Ovary (tissue), 3 donors: ENCODE measurements at regions not wholly inside any gene's neighbourhood (a gene's known extent, or its start where the extent isn't known, plus 50 kb on each side); places are given as distances from the start of the nearest gene placed in this dataset.

Source experiments
- EP300 ChIP-seq: sonication (generic); formaldehyde crosslinking; IDR thresholded peaks from one replicate; pipeline ENCODE4 v1.6.1; 2017; ENCODE audit warnings: antibody characterized with exemption
- POLR2A ChIP-seq: fragments of 450-650 bp; IDR thresholded peaks from one replicate; pipeline ENCODE4 v1.6.1; 2017; ENCODE audit warnings: antibody characterized with exemption, mild to moderate bottlenecking, moderate library complexity
- TF ChIP-seq, protein P1 (sequence below), 3 donors: fragments of 450-650 bp in 2 of 3; fragments of 200-600 bp in 1 of 3; IDR thresholded peaks; one replicate each; pipeline versions ENCODE4 v1.5.1 to v1.8.0; 2016 to 2022; ENCODE audit warnings: antibody characterized with exemption in 3 of 3, mild to moderate bottlenecking in 1 of 3
- donor health status: DM: no; HTN: no; CAD: no.

DNA sequence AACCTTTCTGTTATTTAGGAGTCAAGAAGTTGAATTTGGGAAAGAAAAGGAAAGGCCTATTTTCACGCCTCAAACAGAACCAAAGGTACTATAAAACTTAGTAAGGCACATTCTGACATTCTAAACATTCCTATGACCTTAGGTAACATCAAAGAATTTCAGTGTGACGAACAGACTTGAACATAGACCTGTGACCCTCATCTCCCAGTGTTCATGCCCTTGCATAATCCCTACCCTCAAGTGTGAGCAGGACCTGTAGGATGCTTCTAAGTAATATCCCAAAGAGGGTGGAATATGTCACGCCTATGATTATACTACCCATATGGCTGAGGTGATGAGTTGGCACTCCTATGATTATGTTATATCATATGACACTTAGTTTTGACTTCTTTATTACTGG lies 540.9 kb downstream of the KIF4B start:
- TF ChIP-seq, protein P1, sequence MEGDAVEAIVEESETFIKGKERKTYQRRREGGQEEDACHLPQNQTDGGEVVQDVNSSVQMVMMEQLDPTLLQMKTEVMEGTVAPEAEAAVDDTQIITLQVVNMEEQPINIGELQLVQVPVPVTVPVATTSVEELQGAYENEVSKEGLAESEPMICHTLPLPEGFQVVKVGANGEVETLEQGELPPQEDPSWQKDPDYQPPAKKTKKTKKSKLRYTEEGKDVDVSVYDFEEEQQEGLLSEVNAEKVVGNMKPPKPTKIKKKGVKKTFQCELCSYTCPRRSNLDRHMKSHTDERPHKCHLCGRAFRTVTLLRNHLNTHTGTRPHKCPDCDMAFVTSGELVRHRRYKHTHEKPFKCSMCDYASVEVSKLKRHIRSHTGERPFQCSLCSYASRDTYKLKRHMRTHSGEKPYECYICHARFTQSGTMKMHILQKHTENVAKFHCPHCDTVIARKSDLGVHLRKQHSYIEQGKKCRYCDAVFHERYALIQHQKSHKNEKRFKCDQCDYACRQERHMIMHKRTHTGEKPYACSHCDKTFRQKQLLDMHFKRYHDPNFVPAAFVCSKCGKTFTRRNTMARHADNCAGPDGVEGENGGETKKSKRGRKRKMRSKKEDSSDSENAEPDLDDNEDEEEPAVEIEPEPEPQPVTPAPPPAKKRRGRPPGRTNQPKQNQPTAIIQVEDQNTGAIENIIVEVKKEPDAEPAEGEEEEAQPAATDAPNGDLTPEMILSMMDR (IDR thresholded peaks at IDR 0.05): no peak
- TF ChIP-seq POLR2A (no peak), EP300 (no peak)
